Keratinocyte (primary cell): ENCODE measurements at regions not wholly inside any gene's neighbourhood (a gene's known extent, or its start where the extent isn't known, plus 50 kb on each side); places are given as distances from the start of the nearest gene placed in this dataset.

Experiments used
- DNase-seq: peaks from one replicate; pipeline ENCODE4 v3.0.0-alpha.2; 2011; ENCODE audit warnings: low read depth, missing footprints, low spot score
- FAIRE-seq: peaks from 2 replicates; lab custom pipeline; 2011; peaks lifted over from hg19 to GRCh38; lab: Jason Lieb, UNC
- H2AFZ ChIP-seq: 2 replicates; pipeline ENCODE4 v1.6.0; 2012; ENCODE audit warnings: low read length, control low read depth, inconsistent platforms; ENCODE audit not compliant: control insufficient read depth
- H3K27ac ChIP-seq: 2 replicates; pipeline ENCODE4 v1.5.1; 2011; ENCODE audit warnings: low read length; ENCODE audit not compliant: control insufficient read depth, insufficient read depth
- H3K27me3 ChIP-seq: 3 replicates; pipeline ENCODE4 v1.6.0; 2011; ENCODE audit warnings: low read length; ENCODE audit not compliant: control insufficient read depth, insufficient read depth; ENCODE audit errors: extremely low read depth
- H3K36me3 ChIP-seq, 2 experiments: 2 replicates in 1 of 2; 3 replicates in 1 of 2; pipeline ENCODE4 v1.5.1; 2011; ENCODE audit warnings: low read length in 2 of 2, mild to moderate bottlenecking in 1 of 2; ENCODE audit not compliant: control insufficient read depth in 2 of 2, insufficient read depth in 2 of 2; ENCODE audit errors: extremely low read depth in 1 of 2
- H3K4me1 ChIP-seq: 3 replicates; pipeline ENCODE4 v1.5.1; 2011; ENCODE audit warnings: low read length; ENCODE audit not compliant: control insufficient read depth, insufficient read depth; ENCODE audit errors: extremely low read depth
- H3K4me2 ChIP-seq: 3 replicates; pipeline ENCODE4 v1.6.0; 2011; ENCODE audit warnings: low read depth, low read length; ENCODE audit not compliant: control insufficient read depth, insufficient read depth; ENCODE audit errors: extremely low read depth
- H3K4me3 ChIP-seq, 3 experiments: fragments of 200-600 bp in 1 of 3; sonication (generic) in 1 of 3; 2 replicates in 2 of 3; 3 replicates in 1 of 3; pipeline ENCODE4 v1.5.1; 2011 to 2016; ENCODE audit warnings: low read length in 3 of 3, mild to moderate bottlenecking in 3 of 3, control low read depth in 2 of 3, inconsistent platforms in 1 of 3, low read depth in 1 of 3, mixed read lengths in 1 of 3, mixed run types in 1 of 3, moderate library complexity in 1 of 3; ENCODE audit not compliant: control insufficient read depth in 2 of 3, insufficient read depth in 2 of 3; ENCODE audit errors: extremely low read depth in 1 of 3
- H3K79me2 ChIP-seq: 2 replicates; pipeline ENCODE4 v1.6.0; 2012; ENCODE audit warnings: low read length; ENCODE audit not compliant: control insufficient read depth, insufficient read depth
- H3K9ac ChIP-seq: 3 replicates; pipeline ENCODE4 v1.6.0; 2011; ENCODE audit warnings: low read length; ENCODE audit not compliant: control insufficient read depth, insufficient read depth; ENCODE audit errors: extremely low read depth
- H3K9me1 ChIP-seq: 3 replicates; pipeline ENCODE4 v1.6.0; 2011; ENCODE audit warnings: low read length; ENCODE audit not compliant: control insufficient read depth, insufficient read depth; ENCODE audit errors: extremely low read depth
- H3K9me3 ChIP-seq: 2 replicates; pipeline ENCODE4 v1.5.1; 2012; ENCODE audit warnings: low read depth, low read length; ENCODE audit not compliant: control insufficient read depth
- H4K20me1 ChIP-seq: 3 replicates; pipeline ENCODE4 v1.6.0; 2011; ENCODE audit warnings: low read length; ENCODE audit not compliant: control insufficient read depth, insufficient read depth; ENCODE audit errors: extremely low read depth
- CTCF ChIP-seq, 3 experiments: IDR thresholded peaks in 1 of 3; conservative IDR thresholded peaks in 1 of 3; optimal IDR thresholded peaks in 1 of 3; 2 replicates in 2 of 3; 3 replicates in 1 of 3; pipeline versions ENCODE3 to v1.5.1; 2011; ENCODE audit warnings: low read length in 3 of 3, mild to moderate bottlenecking in 3 of 3, moderate library complexity in 2 of 3, control low read depth in 1 of 3, inconsistent platforms in 1 of 3; ENCODE audit not compliant: insufficient read depth in 2 of 3; ENCODE audit errors: extremely low read depth in 1 of 3
- EZH2 ChIP-seq: IDR thresholded peaks from one replicate; pipeline ENCODE4 v1.6.1; 2012; ENCODE audit warnings: inconsistent platforms, mild to moderate bottlenecking, low read length, moderate library complexity
- dilution Hi-C: fragments of 300-500 bp; cut with MboI; formaldehyde crosslinking; loops from one replicate; pipeline ENCODE4 v1.7.0; 2020; ENCODE audit warnings: low sequenced_read_pairs; ENCODE audit not compliant: extremely low pct_ligation_motif_present

- no peak overlapping the region for H3K4me3 ChIP-seq
- H3K79me2 ChIP-seq = no peaks in the 10 kb centered on the region
- dilution Hi-C loops = no loop called here
- H3K36me3 ChIP-seq = no peaks in the 10 kb centered on the region
- TF ChIP-seq CTCF (optimal IDR thresholded peaks at IDR 0.05 in 1 of 3, IDR thresholded peaks at IDR 0.05 in 1 of 3, conservative IDR thresholded peaks at IDR 0.05 in 1 of 3; ENCODE audit: extremely low read depth in 1 of 3, insufficient read depth in 2 of 3, low read length in 3 of 3) (no peak), EZH2 (no peak)
- no peak overlapping the region for H3K4me2 ChIP-seq
- H2AFZ ChIP-seq = no peak overlapping the region
- peaks cover 2% of the 10 kb centered on the region for H3K4me1 ChIP-seq
- H3K9me3 ChIP-seq = peaks cover 2% of the 10 kb centered on the region
- FAIRE-seq (no peak), DNase-seq (no peak)
- no peak overlapping the region for H3K27ac ChIP-seq
- H3K27me3 ChIP-seq = no peaks in the 10 kb centered on the region
- no peak overlapping the region for H3K9ac ChIP-seq
- H3K9me1 ChIP-seq = no peaks in the 10 kb centered on the region
- H4K20me1 ChIP-seq = no peaks in the 10 kb centered on the region
Observed at GRCh38 chr2:172345956-172346555, 81.3 kb upstream of the ITGA6 start.

GRCh38 chr2:172348555-172349288 is 78.7 kb upstream of the ITGA6 start:
- FAIRE-seq = no peak
- Histone ChIP-seq H3K9ac (no peak overlapping the region), H3K9me3 (no peaks in the 10 kb centered on the region), H3K27me3 (no peaks in the 10 kb centered on the region), H4K20me1 (no peaks in the 10 kb centered on the region), H3K4me2 (no peak overlapping the region), H3K36me3 (no peaks in the 10 kb centered on the region), H3K4me3 (no peak overlapping the region), H3K27ac (no peak overlapping the region), H2AFZ (no peak overlapping the region), H3K9me1 (no peaks in the 10 kb centered on the region), H3K4me1 (no peaks in the 10 kb centered on the region), H3K79me2 (no peaks in the 10 kb centered on the region)
- TF ChIP-seq CTCF (optimal IDR thresholded peaks at IDR 0.05 in 1 of 3, IDR thresholded peaks at IDR 0.05 in 1 of 3, conservative IDR thresholded peaks at IDR 0.05 in 1 of 3; ENCODE audit: extremely low read depth in 1 of 3, insufficient read depth in 2 of 3, low read length in 3 of 3) (no peak), EZH2 (no peak)
- dilution Hi-C loops = no loop called here
- no peak for DNase-seq
